ENCODE measurements at regions not wholly inside any gene's neighbourhood (a gene's known extent, or its start where the extent isn't known, plus 50 kb on each side); places are given as distances from the start of the nearest gene placed in this dataset.

DNA sequence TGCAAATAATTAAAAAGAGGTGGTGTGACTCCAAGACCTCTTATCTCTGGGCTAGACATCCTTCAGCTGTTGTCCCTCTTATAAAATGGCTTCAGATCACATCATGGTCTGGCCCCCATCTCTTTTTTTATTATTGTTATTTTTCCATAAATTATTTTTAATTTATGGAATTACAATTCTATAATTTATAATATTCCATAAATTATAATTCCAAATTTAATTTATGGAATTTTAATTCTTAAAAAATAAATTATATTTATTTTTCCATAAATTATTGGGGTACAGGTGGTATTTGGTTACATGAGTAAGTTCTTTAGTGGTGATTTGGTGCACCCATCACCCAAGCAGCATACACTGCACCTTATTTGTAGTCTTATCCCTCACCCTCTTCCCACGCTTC lies 65.9 kb upstream of the GJA5 start:
- Histone ChIP-seq H3K27ac (no peak overlapping the region), H3K9me3 (no peaks in the 10 kb centered on the region), H3K27me3 (no peaks in the 10 kb centered on the region), H3K4me1 (no peaks in the 10 kb centered on the region), H3K36me3 (no peaks in the 10 kb centered on the region), H3K4me3 (no peak overlapping the region)
- TF ChIP-seq, protein P1, sequence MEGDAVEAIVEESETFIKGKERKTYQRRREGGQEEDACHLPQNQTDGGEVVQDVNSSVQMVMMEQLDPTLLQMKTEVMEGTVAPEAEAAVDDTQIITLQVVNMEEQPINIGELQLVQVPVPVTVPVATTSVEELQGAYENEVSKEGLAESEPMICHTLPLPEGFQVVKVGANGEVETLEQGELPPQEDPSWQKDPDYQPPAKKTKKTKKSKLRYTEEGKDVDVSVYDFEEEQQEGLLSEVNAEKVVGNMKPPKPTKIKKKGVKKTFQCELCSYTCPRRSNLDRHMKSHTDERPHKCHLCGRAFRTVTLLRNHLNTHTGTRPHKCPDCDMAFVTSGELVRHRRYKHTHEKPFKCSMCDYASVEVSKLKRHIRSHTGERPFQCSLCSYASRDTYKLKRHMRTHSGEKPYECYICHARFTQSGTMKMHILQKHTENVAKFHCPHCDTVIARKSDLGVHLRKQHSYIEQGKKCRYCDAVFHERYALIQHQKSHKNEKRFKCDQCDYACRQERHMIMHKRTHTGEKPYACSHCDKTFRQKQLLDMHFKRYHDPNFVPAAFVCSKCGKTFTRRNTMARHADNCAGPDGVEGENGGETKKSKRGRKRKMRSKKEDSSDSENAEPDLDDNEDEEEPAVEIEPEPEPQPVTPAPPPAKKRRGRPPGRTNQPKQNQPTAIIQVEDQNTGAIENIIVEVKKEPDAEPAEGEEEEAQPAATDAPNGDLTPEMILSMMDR (IDR thresholded peaks at IDR 0.05), result no peak
- intact Hi-C loops (cut with DNase I), result no loop called here
- ATAC-seq (no peak), DNase-seq (no peak)

DNA sequence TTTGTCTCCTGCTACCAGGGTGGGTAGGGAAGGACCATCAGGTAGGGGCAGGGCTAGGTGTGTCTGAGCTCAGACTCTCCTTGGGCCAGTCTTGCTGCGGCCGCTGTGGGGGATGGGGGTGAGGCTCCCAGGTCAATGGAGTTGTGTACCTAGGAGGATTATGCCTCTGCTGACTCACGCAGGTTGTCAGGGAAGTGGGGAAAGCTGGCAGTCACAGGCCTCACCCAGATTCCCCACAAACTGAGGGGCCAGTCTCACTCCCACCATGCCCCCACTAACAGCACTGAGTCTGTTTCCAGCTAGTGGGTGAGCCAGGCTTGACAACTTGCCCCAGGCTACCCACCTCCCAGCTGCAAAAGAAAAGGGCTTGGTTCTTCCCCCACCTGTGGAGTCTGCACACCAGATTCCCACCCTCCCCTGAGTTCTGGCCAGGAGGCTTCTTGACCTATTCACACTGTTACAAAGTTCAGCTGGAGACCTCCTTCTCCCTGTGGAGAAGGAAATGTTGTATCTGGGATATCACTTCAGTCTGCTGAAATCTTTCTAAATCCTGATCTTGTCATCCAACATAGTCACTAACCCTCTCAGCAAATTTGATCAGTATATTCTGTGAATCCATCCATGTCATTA lies 69.2 kb upstream of the GJA8 start:
- H3K4me3 ChIP-seq, result no peak overlapping the region
- TF ChIP-seq, protein P1 (IDR thresholded peaks at IDR 0.05), result no peak
- H3K9me3 ChIP-seq, result no peaks in the 10 kb centered on the region
- H3K36me3 ChIP-seq, result no peaks in the 10 kb centered on the region
- ATAC-seq, result no peak
- no peak for DNase-seq
- no peaks in the 10 kb centered on the region for H3K4me1 ChIP-seq
- intact Hi-C loops (cut with DNase I), result no loop called here
- no peaks in the 10 kb centered on the region for H3K27me3 ChIP-seq
- no peak overlapping the region for H3K27ac ChIP-seq

DNA sequence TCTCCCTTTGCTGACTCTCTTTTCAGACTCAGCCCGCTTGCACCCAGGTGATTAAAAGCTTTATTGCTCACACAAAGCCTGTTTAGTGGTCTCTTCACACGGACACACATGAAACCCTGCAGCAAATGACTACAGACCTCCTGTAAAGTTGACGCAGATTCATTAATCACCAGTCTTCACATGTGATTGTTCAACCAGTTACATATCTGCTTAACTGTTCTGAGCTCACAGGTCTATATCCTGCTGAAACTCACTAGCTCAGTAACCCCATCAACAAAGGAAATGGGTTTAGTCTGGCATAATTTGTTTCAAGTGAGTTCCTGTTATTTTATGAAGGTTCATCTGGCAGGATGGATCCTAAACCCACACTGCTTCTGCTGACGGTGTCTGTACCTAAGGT lies 68.4 kb upstream of the GJA8 start:
- Histone ChIP-seq H3K36me3 (no peaks in the 10 kb centered on the region), H3K4me3 (no peak overlapping the region), H3K9me3 (no peaks in the 10 kb centered on the region), H3K4me1 (no peaks in the 10 kb centered on the region), H3K27me3 (no peaks in the 10 kb centered on the region), H3K27ac (no peak overlapping the region)
- DNase-seq, result no peak
- no peak for ATAC-seq
- TF ChIP-seq, protein P1 (IDR thresholded peaks at IDR 0.05), result no peak
- intact Hi-C loops (cut with DNase I), result no loop called here

DNA sequence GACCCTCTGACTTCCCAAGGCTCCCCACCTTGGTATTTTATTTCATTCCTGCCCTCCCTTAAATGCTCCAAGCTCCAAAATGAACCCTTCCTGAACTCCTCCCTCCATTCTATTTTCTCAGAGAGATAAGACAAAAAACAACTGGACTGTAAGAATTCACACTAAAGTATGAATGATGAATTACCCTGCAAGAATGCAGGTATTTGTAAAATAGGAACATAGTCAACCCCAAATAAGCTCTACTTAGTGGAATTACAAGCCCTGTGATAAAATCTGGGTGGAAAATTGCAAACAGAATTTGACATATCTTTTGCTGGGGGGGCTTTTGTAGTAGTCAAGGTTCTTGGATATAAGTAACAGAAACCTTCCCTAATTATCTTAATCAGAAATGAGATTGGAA lies 67.8 kb upstream of the GJA8 start:
- TF ChIP-seq, protein P1 (IDR thresholded peaks at IDR 0.05), result no peak
- Histone ChIP-seq H3K27ac (no peak overlapping the region), H3K4me3 (no peak overlapping the region), H3K4me1 (no peaks in the 10 kb centered on the region), H3K36me3 (no peaks in the 10 kb centered on the region), H3K9me3 (no peaks in the 10 kb centered on the region), H3K27me3 (no peaks in the 10 kb centered on the region)
- intact Hi-C loops (cut with DNase I), result no loop called here
- ATAC-seq (no peak), DNase-seq (no peak)

DNA sequence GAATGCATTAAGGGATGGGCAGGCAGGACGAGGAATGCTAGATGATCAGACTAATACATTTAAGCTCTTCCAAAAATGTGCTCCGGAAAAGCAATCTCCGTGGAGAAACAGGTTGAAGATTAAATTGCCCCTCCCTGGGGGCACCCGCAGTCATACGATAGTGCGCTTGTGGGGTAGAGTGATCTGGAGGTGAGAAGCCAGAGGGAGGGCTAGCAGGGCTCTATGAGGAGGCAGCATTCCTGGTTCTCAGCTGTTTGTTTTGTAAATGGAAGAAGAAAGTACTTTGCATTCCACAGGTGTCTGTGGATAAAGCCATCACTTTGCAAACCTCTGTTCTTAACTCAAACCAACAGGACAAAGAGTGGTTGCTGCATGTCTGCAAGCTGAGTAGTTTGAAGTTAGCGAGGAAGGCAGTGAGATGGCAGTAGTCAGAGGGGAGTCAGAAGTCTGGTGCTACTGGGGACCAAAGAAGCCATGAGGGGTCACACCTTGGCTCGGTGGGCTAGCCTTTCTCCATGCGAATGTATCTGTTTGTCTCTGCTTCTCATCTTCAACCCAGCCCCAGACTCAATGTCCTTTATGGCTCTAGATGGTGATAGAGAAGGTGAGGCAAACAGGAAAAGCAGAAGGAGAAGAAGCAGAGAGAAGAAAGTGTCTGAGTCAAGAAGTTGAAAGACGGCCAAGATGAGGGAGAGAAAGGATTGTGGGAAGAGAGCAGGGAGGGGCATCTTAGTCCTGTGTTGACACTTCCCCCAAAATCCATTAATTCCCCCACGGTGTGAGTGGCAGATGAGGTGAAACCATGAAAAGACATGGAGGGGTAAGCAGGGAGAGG lies 65.2 kb upstream of the GJA8 start:
- no peak overlapping the region for H3K27ac ChIP-seq
- no peak overlapping the region for H3K4me3 ChIP-seq
- TF ChIP-seq, protein P1 (IDR thresholded peaks at IDR 0.05), result no peak
- ATAC-seq (peak; percentile 66), DNase-seq (no peak)
- H3K36me3 ChIP-seq, result no peaks in the 10 kb centered on the region
- no peaks in the 10 kb centered on the region for H3K4me1 ChIP-seq
- intact Hi-C loops (cut with DNase I), result no loop called here
- H3K27me3 ChIP-seq, result no peaks in the 10 kb centered on the region
- no peaks in the 10 kb centered on the region for H3K9me3 ChIP-seq
